HepG2 (cell line): ENCODE measurements at regions not wholly inside any gene's neighbourhood (a gene's known extent, or its start where the extent isn't known, plus 50 kb on each side); places are given as distances from the start of the nearest gene placed in this dataset.

Source experiments
- ATAC-seq: fragments of 200-7000 bp; cut with Tn5 transposase; 3 replicates; pipeline ENCODE4 v1.9.1; 2020; ENCODE audit warnings: mild to moderate bottlenecking, moderate library complexity
- BruUV-seq: library from RNA; stranded (reverse); fragments of 400-500 nt; replicated peaks from 2 replicates; lab custom pipeline; 2021; lab: Mats Ljungman, UMichigan
- CTCF ChIA-PET: fragments of 300-600 bp; formaldehyde crosslinking; extraction: SDS; loops from one replicate; lab custom pipeline; 2021; ENCODE audit warnings: low total read pairs, inconsistent platforms, low intra/inter-chr PET ratio; lab: Yijun Ruan, JAX
- POLR2A ChIA-PET: fragments of 350-600 bp; sonication (Branson Sonifier 250); formaldehyde crosslinking; loops from one replicate; lab custom pipeline; 2020; ENCODE audit warnings: antibody characterized with exemption, inconsistent platforms; lab: Yijun Ruan, JAX
- DNase-seq: peaks from one replicate; pipeline ENCODE4 v3.0.0-alpha.2; 2015; ENCODE audit warnings: low spot score
- FAIRE-seq: peaks from 3 replicates; lab custom pipeline; 2011; peaks lifted over from hg19 to GRCh38; lab: Jason Lieb, UNC
- H2AFZ ChIP-seq: one replicate; pipeline ENCODE4 v1.6.1; 2011; ENCODE audit warnings: low read length, inconsistent platforms
- H3K27ac ChIP-seq: fragments of 300-600 bp; 3 replicates; pipeline ENCODE4 v1.8.0; 2011; ENCODE audit warnings: mixed run types, mild to moderate bottlenecking, mixed read lengths, low read length, inconsistent platforms; ENCODE audit not compliant: insufficient read depth; ENCODE audit errors: extremely low read length
- H3K27me3 ChIP-seq, 2 experiments: fragments of 200-600 bp in 1 of 2; 2 replicates in 1 of 2; 3 replicates in 1 of 2; pipeline versions ENCODE4 v1.6.0 to v1.8.0; 2011; ENCODE audit warnings: low read length in 2 of 2, mild to moderate bottlenecking in 2 of 2, moderate library complexity in 2 of 2, inconsistent platforms in 1 of 2; ENCODE audit not compliant: insufficient read depth in 2 of 2, control insufficient read depth in 1 of 2
- H3K36me3 ChIP-seq, 2 experiments: fragments of 200-600 bp in 1 of 2; replicated peaks in 1 of 2; 2 replicates in 1 of 2; 3 replicates in 1 of 2; pipeline versions ENCODE4 v1.5.1 to v1.8.0; 2011; ENCODE audit warnings: low read length in 2 of 2, inconsistent platforms in 1 of 2; ENCODE audit not compliant: insufficient read depth in 2 of 2, control insufficient read depth in 1 of 2
- H3K4me1 ChIP-seq: 2 replicates; pipeline ENCODE4 v1.5.1; 2012; ENCODE audit warnings: low read length, inconsistent platforms; ENCODE audit not compliant: insufficient read depth
- H3K4me2 ChIP-seq: 2 replicates; pipeline ENCODE4 v1.6.0; 2011; ENCODE audit warnings: low read depth, low read length, inconsistent platforms
- H3K4me3 ChIP-seq, 3 experiments: fragments of 200-600 bp in 1 of 3; sonication (generic), shearing (Covaris generic) in 1 of 3; replicated peaks in 1 of 3; 2 replicates each; pipeline ENCODE4 v1.5.1; 2011 to 2016; ENCODE audit warnings: low read length in 3 of 3, inconsistent platforms in 2 of 3, low read depth in 2 of 3, mild to moderate bottlenecking in 2 of 3, control low read depth in 1 of 3, mixed read lengths in 1 of 3; ENCODE audit not compliant: insufficient read depth in 1 of 3
- H3K79me2 ChIP-seq: one replicate; pipeline ENCODE4 v1.6.1; 2011; ENCODE audit warnings: low read length, inconsistent platforms; ENCODE audit not compliant: insufficient read depth
- H3K9ac ChIP-seq: 2 replicates; pipeline ENCODE4 v1.6.0; 2011; ENCODE audit warnings: mild to moderate bottlenecking, low read depth, low read length, inconsistent platforms; ENCODE audit not compliant: insufficient read depth
- H3K9me3 ChIP-seq: 2 replicates; pipeline ENCODE4 v1.5.1; 2012; ENCODE audit warnings: mild to moderate bottlenecking, low read length
- H4K20me1 ChIP-seq: 2 replicates; pipeline ENCODE4 v1.6.0; 2011; ENCODE audit warnings: inconsistent platforms, mild to moderate bottlenecking, low read length, moderate library complexity; ENCODE audit not compliant: insufficient read depth
- AHDC1 ChIP-seq: sonication (generic); formaldehyde crosslinking; IDR thresholded peaks from 2 replicates; pipeline ENCODE4 v1.5.1; 2020; ENCODE audit warnings: mild to moderate bottlenecking, missing genetic modification reagents, borderline replicate concordance
- CREBL2 ChIP-seq: sonication (generic); formaldehyde crosslinking; IDR thresholded peaks from 2 replicates; pipeline ENCODE4 v1.8.1; 2023; ENCODE audit warnings: missing genetic modification reagents, mild to moderate bottlenecking, borderline replicate concordance
- NFIC ChIP-seq: IDR thresholded peaks from 2 replicates; pipeline ENCODE4 v1.6.1; 2012; ENCODE audit warnings: mild to moderate bottlenecking, low read length, inconsistent platforms
- RAD51 ChIP-seq: fragments of 450-650 bp; IDR thresholded peaks from 2 replicates; pipeline ENCODE4 v1.6.1; 2016; ENCODE audit warnings: borderline replicate concordance
- TAF1 ChIP-seq: sonication (generic); formaldehyde crosslinking; IDR thresholded peaks from 2 replicates; pipeline ENCODE4 v1.4.0; 2020; ENCODE audit warnings: missing genetic modification reagents
- TERF1 ChIP-seq: sonication (generic); formaldehyde crosslinking; IDR thresholded peaks from 2 replicates; pipeline ENCODE4 v1.8.0; 2022; ENCODE audit warnings: mild to moderate bottlenecking, missing genetic modification reagents, moderate library complexity
- ZFP1 ChIP-seq: IDR thresholded peaks from 2 replicates; pipeline ENCODE4 v1.6.1; 2016
- WGBS: methylation state at CpG from one replicate; pipeline ENCODE4 v1.1.6; 2017; ENCODE audit warnings: low lambda C conversion rate; 5-methylcytosine and 5-hydroxymethylcytosine counted together
- in situ Hi-C: cut with HindIII; loops from 2 replicates; pipeline ENCODE4 v1.10.0; 2017; ENCODE audit warnings: low pct_unique_long_range_greater_than_20kb; ENCODE audit not compliant: extremely low pct_ligation_motif_present
- intact Hi-C: fragments of 100-400 bp; cut with micrococcal nuclease; formaldehyde crosslinking; loops from one replicate; pipeline ENCODE4 v1.10.0; 2022; ENCODE audit not compliant: unreplicated experiment

GRCh38 chr21:14600569-14601297 lies 54.6 kb upstream of the SAMSN1 start:
- no peaks in the 10 kb centered on the region for H4K20me1 ChIP-seq
- H3K36me3 ChIP-seq: no peaks in the 10 kb centered on the region
- FAIRE-seq: no peak
- intact Hi-C loops: no loop called here
- in situ Hi-C loops: no loop called here
- BruUV-seq: no TSS peak
- ChIA-PET POLR2A (no interaction called here), CTCF (no interaction called here)
- H3K4me2 ChIP-seq: no peak overlapping the region
- no peak for TF ChIP-seq AHDC1 (CRISPR knock-in tag)
- no peak for ATAC-seq
- H3K4me3 ChIP-seq: no peak overlapping the region
- no peak for DNase-seq
- H3K27me3 ChIP-seq: no peaks in the 10 kb centered on the region; a peak in 1 of 5 replicates
- H3K4me1 ChIP-seq: no peaks in the 10 kb centered on the region
- H3K9me3 ChIP-seq: no peaks in the 10 kb centered on the region
- WGBS: 0% methylated on average over 3 of the region's 3 CpGs
- H3K79me2 ChIP-seq: no peaks in the 10 kb centered on the region
- H3K27ac ChIP-seq: no peak overlapping the region
- no peak overlapping the region for H2AFZ ChIP-seq
- no peak overlapping the region for H3K9ac ChIP-seq

GRCh38 chr21:14598065-14598464 lies 52.0 kb upstream of the SAMSN1 start:
- H3K27ac ChIP-seq: no peak overlapping the region
- H3K9me3 ChIP-seq: no peaks in the 10 kb centered on the region
- H2AFZ ChIP-seq: no peak overlapping the region
- no peaks in the 10 kb centered on the region for H3K27me3 ChIP-seq
- ChIA-PET POLR2A (no interaction called here), CTCF (no interaction called here)
- intact Hi-C loops (no loop called here), in situ Hi-C loops (no loop called here)
- no peak for ATAC-seq
- FAIRE-seq: no peak
- DNase-seq: no peak
- H3K4me3 ChIP-seq: no peak overlapping the region
- no TSS peak for BruUV-seq
- TF ChIP-seq TERF1 (CRISPR knock-in tag) (no peak), CREBL2 (CRISPR knock-in tag) (no peak), RAD51 (no peak), TAF1 (CRISPR knock-in tag) (no peak), NFIC (no peak), ZFP1 (CRISPR knock-in tag) (no peak)
- H3K79me2 ChIP-seq: no peaks in the 10 kb centered on the region
- no peak overlapping the region for H3K4me2 ChIP-seq
- H3K36me3 ChIP-seq: no peaks in the 10 kb centered on the region
- H3K9ac ChIP-seq: no peak overlapping the region
- H3K4me1 ChIP-seq: no peaks in the 10 kb centered on the region
- no peaks in the 10 kb centered on the region for H4K20me1 ChIP-seq
